Breast epithelium (tissue), 4 donors: ENCODE measurements at regions not wholly inside any gene's neighbourhood (a gene's known extent, or its start where the extent isn't known, plus 50 kb on each side); places are given as distances from the start of the nearest gene placed in this dataset.

Experiments used
- DNase-seq, 2 donors: peaks; one replicate each; pipeline ENCODE4 v3.0.0-alpha.2; 2019; ENCODE audit warnings: low spot score in 2 of 2
- H3K27ac ChIP-seq, 2 donors: fragments of 200-600 bp; sonication (generic) in 1 of 2; one replicate each; pipeline ENCODE4 v1.5.1; 2016 to 2019; ENCODE audit warnings: mild to moderate bottlenecking in 1 of 2
- H3K27me3 ChIP-seq, 2 donors: fragments of 200-600 bp; sonication (generic) in 1 of 2; one replicate each; pipeline versions ENCODE4 v1.5.1 to v1.6.0; 2017 to 2019; ENCODE audit warnings: control low read depth in 1 of 2, mild to moderate bottlenecking in 1 of 2
- H3K36me3 ChIP-seq: fragments of 200-600 bp; one replicate; pipeline ENCODE4 v1.5.1; 2019
- H3K4me1 ChIP-seq, 2 donors: fragments of 200-600 bp; sonication (generic); one replicate each; pipeline ENCODE4 v1.5.1; 2016 to 2019; ENCODE audit warnings: control low read depth in 1 of 2
- H3K4me3 ChIP-seq, 3 donors: fragments of 200-600 bp; sonication (generic); 1 replicate in 2 of 3; 2 replicates in 1 of 3; pipeline ENCODE4 v1.5.1; 2016 to 2019; ENCODE audit warnings: mild to moderate bottlenecking in 3 of 3, moderate library complexity in 2 of 3
- H3K9me3 ChIP-seq, 2 donors: fragments of 200-600 bp; sonication (generic) in 1 of 2; one replicate each; pipeline ENCODE4 v1.5.1; 2016 to 2019; ENCODE audit warnings: control low read depth in 1 of 2
- POLR2A ChIP-seq: fragments of 450-650 bp; IDR thresholded peaks from one replicate; pipeline ENCODE4 v1.6.1; 2016; ENCODE audit warnings: antibody characterized with exemption, mild to moderate bottlenecking, moderate library complexity
- POLR2AphosphoS5 ChIP-seq, 3 donors: sonication (generic); formaldehyde crosslinking; IDR thresholded peaks; one replicate each; pipeline ENCODE4 v1.6.1; 2017; ENCODE audit warnings: antibody characterized with exemption in 3 of 3
- intact Hi-C: fragments of 100-400 bp; cut with DNase I; formaldehyde crosslinking; loops from one replicate; pipeline ENCODE4 v1.15.1; 2023; ENCODE audit warnings: low total_unique reads
- TF ChIP-seq, protein P1 (sequence below), 3 donors: fragments of 450-650 bp; IDR thresholded peaks; one replicate each; pipeline ENCODE4 v1.5.1; 2016 to 2017; ENCODE audit warnings: antibody characterized with exemption in 3 of 3, mild to moderate bottlenecking in 3 of 3, moderate library complexity in 3 of 3

DNA sequence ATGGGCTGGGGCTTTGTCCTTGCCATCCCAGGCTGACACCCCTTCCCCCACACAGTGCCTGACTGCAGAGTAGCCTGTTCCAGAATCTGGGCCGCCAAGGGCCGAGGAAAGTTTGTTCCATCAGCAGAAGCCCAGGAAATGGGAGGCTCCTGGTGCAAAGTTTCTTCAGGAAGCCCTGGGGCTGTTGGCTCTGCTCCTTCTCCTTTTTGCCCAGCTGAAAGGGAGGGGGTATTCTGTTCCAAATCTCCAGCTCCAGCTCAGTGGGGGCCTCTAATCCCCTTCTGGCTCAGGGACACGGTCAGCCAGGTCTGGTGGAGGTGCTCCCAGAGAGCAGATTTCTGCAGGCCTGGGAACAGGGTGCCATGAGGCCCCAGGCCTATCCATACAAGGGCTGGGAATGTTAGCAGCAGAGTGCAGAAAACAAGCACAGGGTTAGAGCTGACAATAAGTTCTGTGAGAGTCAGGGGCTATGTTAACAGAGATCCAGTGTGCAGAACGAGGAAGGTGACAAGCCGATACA is 399.5 kb downstream of the RPS24 start:
- no peak overlapping the region for H3K27ac ChIP-seq
- TF ChIP-seq POLR2AphosphoS5 (IDR thresholded peaks at IDR 0.05): no peak
- TF ChIP-seq, protein P1, sequence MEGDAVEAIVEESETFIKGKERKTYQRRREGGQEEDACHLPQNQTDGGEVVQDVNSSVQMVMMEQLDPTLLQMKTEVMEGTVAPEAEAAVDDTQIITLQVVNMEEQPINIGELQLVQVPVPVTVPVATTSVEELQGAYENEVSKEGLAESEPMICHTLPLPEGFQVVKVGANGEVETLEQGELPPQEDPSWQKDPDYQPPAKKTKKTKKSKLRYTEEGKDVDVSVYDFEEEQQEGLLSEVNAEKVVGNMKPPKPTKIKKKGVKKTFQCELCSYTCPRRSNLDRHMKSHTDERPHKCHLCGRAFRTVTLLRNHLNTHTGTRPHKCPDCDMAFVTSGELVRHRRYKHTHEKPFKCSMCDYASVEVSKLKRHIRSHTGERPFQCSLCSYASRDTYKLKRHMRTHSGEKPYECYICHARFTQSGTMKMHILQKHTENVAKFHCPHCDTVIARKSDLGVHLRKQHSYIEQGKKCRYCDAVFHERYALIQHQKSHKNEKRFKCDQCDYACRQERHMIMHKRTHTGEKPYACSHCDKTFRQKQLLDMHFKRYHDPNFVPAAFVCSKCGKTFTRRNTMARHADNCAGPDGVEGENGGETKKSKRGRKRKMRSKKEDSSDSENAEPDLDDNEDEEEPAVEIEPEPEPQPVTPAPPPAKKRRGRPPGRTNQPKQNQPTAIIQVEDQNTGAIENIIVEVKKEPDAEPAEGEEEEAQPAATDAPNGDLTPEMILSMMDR (IDR thresholded peaks at IDR 0.05): no peak
- TF ChIP-seq POLR2A: no peak

DNA sequence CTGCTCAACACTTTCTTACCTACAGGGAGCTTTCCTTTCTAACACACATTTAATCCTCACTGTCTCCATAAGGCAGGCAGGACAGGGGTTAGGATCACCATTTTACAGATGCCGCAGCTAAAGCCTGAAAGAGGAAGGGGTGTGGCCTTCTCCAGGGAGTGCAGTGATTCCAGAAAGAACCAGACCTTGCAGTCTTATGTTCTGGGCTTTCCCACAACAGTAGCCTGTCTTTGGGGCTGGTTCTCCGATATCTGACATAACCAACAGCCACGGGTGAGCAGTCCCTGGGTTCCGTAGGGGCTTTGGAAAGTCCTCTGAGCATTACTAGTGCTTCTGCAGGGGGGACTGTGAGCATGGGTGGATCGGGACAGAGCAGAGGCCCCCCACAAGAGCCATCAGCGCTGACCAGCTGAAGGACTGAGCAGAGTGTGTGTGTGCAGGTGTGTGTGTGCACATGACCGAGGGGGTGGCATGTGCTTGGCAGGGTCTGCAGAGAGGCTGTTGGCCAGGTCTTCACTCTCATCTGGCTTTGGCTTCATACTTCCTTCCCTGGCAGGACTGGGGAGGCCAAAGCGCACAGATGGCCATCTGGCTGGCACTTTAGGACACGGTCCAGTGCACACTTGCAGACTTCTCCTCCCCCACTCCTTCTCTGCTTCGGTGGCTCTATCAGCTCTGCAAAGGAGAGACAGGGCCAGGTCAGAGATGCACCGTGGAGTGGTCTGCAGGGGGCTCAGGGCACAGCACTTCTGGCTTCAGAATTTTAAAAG is 400.3 kb downstream of the RPS24 start:
- Histone ChIP-seq H3K4me1 (peaks cover 0 to 3% of the 10 kb centered on the region in 2 donors), H3K27me3 (no peaks in the 10 kb centered on the region), H3K27ac (no peak overlapping the region), H3K9me3 (no peaks in the 10 kb centered on the region), H3K36me3 (no peaks in the 10 kb centered on the region), H3K4me3 (peak overlapping the region in 1 of 3 donors; percentile 3)
- DNase-seq: no peak
- intact Hi-C loops: no loop called here
- TF ChIP-seq POLR2A (no peak), POLR2AphosphoS5 (IDR thresholded peaks at IDR 0.05) (no peak)
- TF ChIP-seq, protein P1 (IDR thresholded peaks at IDR 0.05): no peak

More for the DNA sequence above, 399.5 kb downstream of the RPS24 start:
- H3K4me3 ChIP-seq: no peak overlapping the region
- H3K36me3 ChIP-seq: no peaks in the 10 kb centered on the region
- H3K27me3 ChIP-seq: no peaks in the 10 kb centered on the region
- no peak for DNase-seq
- peaks cover 0 to 3% of the 10 kb centered on the region in 2 donors for H3K4me1 ChIP-seq
- no peaks in the 10 kb centered on the region for H3K9me3 ChIP-seq
- intact Hi-C loops: no loop called here

DNA sequence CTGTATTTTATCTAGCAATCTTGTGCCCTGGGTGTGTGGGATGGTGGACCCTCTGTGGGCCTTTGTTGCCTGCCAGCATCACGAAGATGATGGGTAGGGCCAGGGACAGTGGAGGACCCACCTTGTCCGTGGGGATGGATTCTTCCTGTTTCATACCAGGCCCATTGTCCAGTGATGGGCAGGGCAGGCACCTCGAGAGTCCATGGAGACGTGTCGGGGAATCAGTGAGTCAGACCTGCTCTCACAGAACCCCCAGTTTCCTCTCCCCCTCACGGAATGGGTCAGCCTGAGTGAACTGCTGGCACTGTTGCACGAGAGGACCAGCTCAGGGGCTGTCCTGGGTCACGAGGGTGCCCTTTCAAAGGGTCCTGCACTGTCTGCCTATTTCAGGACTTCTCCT is 401.2 kb downstream of the RPS24 start:
- Histone ChIP-seq H3K4me1 (peaks cover 0 to 3% of the 10 kb centered on the region in 2 donors), H3K36me3 (no peaks in the 10 kb centered on the region), H3K9me3 (no peaks in the 10 kb centered on the region), H3K27ac (no peak overlapping the region), H3K27me3 (no peaks in the 10 kb centered on the region), H3K4me3 (no peak overlapping the region)
- intact Hi-C loops: no loop called here
- no peak for TF ChIP-seq POLR2A
- TF ChIP-seq, protein P1 (IDR thresholded peaks at IDR 0.05): no peak
- no peak for TF ChIP-seq POLR2AphosphoS5 (IDR thresholded peaks at IDR 0.05)
- no peak for DNase-seq

DNA sequence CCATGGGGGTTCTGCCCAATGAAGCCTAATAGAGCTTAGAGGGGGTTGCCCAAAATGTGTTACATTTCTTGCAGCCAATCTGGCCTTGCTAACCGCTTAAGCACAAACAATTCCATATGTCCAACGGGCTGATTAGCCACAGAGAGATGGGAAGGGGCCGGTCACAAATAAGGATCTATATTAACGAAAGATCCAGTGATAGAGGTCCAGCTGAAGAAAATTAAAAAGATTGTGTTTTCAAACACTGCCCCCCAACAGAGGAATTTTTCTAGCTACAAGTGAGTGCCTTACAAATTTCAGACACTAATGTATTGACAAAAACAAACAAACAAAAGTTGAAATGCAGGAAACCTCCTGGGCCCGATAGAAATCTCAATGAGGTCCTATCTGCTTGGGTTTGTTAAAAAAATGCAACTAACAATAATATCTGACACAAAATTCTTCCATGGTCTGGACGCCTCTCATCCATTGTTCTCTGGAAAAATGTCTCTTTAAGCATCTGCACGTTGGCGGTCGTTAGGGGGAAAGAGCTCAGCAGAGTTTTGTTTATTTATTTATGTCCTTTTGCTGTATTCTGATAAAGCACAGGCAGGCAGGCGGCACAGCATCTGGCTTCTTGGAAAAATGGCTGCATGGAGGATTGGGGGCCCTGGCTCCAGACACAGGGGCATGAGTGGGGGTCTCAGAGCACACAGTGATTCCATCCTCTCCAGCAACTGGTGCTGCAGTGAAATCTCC is 402.0 kb downstream of the RPS24 start:
- Histone ChIP-seq H3K36me3 (no peaks in the 10 kb centered on the region), H3K9me3 (no peaks in the 10 kb centered on the region), H3K4me3 (no peak overlapping the region), H3K27me3 (no peaks in the 10 kb centered on the region), H3K4me1 (peaks cover 0 to 3% of the 10 kb centered on the region in 2 donors), H3K27ac (no peak overlapping the region)
- intact Hi-C loops: no loop called here
- TF ChIP-seq POLR2AphosphoS5 (IDR thresholded peaks at IDR 0.05) (no peak), POLR2A (no peak)
- TF ChIP-seq, protein P1 (IDR thresholded peaks at IDR 0.05): no peak
- DNase-seq: no peak

DNA sequence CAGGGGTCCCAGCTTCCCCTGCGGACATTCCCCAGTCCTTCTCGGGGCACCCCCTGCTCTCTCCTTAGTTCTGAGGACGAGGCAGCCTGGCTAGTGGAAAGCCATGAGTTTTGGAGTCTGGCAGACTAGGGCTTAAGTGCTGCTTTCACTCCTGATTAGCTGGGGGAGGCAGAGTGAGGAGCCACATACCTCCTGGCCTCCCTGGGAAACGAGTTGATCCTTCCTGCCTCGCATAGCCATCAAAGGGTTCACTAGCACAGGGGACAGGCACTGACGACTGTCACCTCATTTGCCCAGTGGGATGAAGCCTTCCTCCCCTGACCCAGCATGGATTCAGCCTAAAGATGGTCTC is 402.5 kb downstream of the RPS24 start:
- intact Hi-C loops: no loop called here
- no peaks in the 10 kb centered on the region for H3K27me3 ChIP-seq
- H3K36me3 ChIP-seq: no peaks in the 10 kb centered on the region
- peaks cover 0 to 3% of the 10 kb centered on the region in 2 donors for H3K4me1 ChIP-seq
- no peak for DNase-seq
- H3K9me3 ChIP-seq: no peaks in the 10 kb centered on the region
- TF ChIP-seq, protein P1 (IDR thresholded peaks at IDR 0.05): no peak
- TF ChIP-seq POLR2A: no peak
- TF ChIP-seq POLR2AphosphoS5 (IDR thresholded peaks at IDR 0.05): no peak
- no peak overlapping the region for H3K4me3 ChIP-seq
- H3K27ac ChIP-seq: no peak overlapping the region
